ENCODE measurements at regions not wholly inside any gene's neighbourhood (a gene's known extent, or its start where the extent isn't known, plus 50 kb on each side); places are given as distances from the start of the nearest gene placed in this dataset.

- DNase-seq (ENCODE audit: low read depth), result peak; percentile 26
- no peak for TF ChIP-seq CTCF (conservative IDR thresholded peaks at IDR 0.05; ENCODE audit: low read depth, low read length)
- H3K4me3 ChIP-seq (ENCODE audit: low read depth, low read length), result no peak overlapping the region
Measured at GRCh38 chr21:25127007-25127406, 480.3 kb downstream of the MRPL39 start.

DNA sequence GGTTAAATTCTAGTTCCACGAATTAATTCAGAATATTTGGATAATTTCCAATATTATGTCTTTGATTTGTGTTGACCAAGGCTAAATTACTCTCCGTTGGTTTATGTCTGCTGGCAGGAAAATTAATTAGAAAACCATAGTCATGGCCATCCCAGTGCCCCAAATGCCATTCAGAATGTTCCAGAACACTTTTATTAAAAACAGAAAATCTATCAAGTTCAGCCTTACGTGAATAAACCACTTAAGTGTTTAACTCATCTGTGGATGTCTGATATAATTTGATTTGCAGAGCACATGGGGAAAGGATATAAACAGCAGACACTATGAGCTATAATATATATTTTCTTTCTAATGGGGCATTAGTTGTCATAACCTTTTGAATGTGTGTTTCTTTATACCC lies 480.7 kb downstream of the MRPL39 start:
- TF ChIP-seq CTCF (conservative IDR thresholded peaks at IDR 0.05; ENCODE audit: low read depth, low read length), result no peak
- H3K4me3 ChIP-seq (ENCODE audit: low read depth, low read length), result no peak overlapping the region
- no peak for DNase-seq (ENCODE audit: low read depth)

DNA sequence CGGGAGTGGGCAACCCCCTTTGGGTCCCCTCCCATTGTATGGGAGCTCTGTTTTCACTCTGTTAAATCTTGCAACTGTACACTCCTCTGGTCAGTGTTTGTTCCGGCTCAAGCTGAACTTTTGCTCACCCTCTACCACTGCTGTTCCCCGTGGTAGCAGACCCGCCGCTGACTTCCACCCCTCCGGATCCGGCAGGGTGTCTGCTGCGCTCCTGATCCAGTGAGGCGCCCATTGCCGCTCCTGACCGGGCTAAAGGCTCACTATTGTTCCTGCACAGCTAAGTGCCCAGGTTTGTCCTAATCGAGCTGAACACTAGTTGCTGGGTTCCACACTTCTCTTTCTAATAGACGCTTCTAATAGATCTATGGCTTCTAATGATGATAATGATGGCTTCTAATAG lies 488.6 kb downstream of the MRPL39 start:
- no peak for DNase-seq (ENCODE audit: low read depth)
- no peak overlapping the region for H3K4me3 ChIP-seq (ENCODE audit: low read depth, low read length)
- TF ChIP-seq CTCF (conservative IDR thresholded peaks at IDR 0.05; ENCODE audit: low read depth, low read length), result no peak

- DNase-seq (ENCODE audit: low read depth), result no peak
- TF ChIP-seq CTCF (conservative IDR thresholded peaks at IDR 0.05; ENCODE audit: low read depth, low read length), result no peak
- no peak overlapping the region for H3K4me3 ChIP-seq (ENCODE audit: low read depth, low read length)
Measured at GRCh38 chr21:25115021-25115420, 492.3 kb downstream of the MRPL39 start.

DNA sequence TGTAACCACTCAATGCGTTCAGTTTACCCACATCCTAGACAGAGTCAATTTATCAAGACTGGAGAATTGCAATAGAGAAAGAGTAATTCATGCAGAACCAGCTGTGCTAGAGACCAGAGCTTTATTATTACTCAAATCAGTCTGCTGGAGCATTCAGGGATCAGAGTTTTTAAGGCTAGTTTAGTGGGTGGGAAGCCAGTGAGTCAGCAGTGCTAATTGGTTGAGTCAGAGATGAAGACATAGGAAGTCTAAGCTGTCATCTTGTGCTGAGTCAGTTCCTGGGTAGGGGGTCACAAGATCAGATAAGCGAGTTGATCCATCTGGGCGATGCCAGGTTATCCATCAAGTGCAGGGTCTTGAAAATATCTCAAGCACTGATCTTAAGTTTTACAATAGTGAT lies 499.6 kb downstream of the MRPL39 start:
- peak; percentile 92 for DNase-seq (ENCODE audit: low read depth)
- no peak for TF ChIP-seq CTCF (conservative IDR thresholded peaks at IDR 0.05; ENCODE audit: low read depth, low read length)
- H3K4me3 ChIP-seq (ENCODE audit: low read depth, low read length), result no peak overlapping the region

DNA sequence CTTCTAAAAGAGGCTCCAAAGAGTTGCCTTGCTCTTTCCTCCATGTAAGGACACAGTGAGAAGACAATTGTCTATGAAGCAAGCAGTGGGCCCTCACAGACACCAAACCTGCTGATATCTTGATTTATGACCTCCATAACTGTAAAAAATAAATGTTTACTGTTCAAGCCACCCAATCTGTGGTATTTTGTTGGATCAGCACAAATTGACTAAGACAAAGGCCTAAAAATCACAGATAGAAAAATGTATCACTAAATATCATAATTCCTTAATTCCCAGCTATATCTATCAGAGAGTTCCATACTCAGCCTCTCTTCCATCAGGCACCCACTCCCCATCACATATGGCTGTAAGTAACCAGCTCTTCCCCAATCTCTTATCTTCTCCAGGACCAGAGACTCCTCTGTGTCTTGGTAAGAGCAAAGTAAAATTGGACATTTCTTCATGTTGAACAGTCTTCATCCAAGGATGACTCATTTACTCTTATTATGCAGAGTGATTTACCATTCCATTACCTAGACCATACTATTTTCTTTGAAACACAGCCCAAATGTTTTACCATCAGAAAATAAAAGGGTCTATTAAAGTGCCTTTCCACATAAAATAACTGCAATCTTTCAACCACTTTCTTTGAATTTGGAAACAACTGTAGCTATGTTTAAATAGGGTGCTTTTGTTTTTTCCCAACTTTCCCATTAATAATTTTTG lies 503.6 kb downstream of the MRPL39 start:
- DNase-seq (ENCODE audit: low read depth), result no peak
- no peak for TF ChIP-seq CTCF (conservative IDR thresholded peaks at IDR 0.05; ENCODE audit: low read depth, low read length)

GRCh38 chr21:25097648-25098047 lies 509.6 kb downstream of the MRPL39 start:
- DNase-seq (ENCODE audit: low read depth), result no peak
- no peak for TF ChIP-seq CTCF (conservative IDR thresholded peaks at IDR 0.05; ENCODE audit: low read depth, low read length)
- H3K4me3 ChIP-seq (ENCODE audit: low read depth, low read length), result no peak overlapping the region

More for the DNA sequence above, 503.6 kb downstream of the MRPL39 start:
- H3K4me3 ChIP-seq (ENCODE audit: low read depth, low read length), result no peak overlapping the region
